Activated CD4-positive, alpha-beta T cell treated with anti-CD3 and anti-CD28 coated beads, Interleukin-10, Interleukin-2, amounts not matched to agents 100 ng/mL and 50 ng/mL, durations not matched to agents 16 hours and 8 hours (primary cell): ENCODE measurements at regions not wholly inside any gene's neighbourhood (a gene's known extent, or its start where the extent isn't known, plus 50 kb on each side); places are given as distances from the start of the nearest gene placed in this dataset.

Experiments
- DNase-seq: peaks from one replicate; pipeline ENCODE4 v3.0.0-alpha.2; 2020

DNA sequence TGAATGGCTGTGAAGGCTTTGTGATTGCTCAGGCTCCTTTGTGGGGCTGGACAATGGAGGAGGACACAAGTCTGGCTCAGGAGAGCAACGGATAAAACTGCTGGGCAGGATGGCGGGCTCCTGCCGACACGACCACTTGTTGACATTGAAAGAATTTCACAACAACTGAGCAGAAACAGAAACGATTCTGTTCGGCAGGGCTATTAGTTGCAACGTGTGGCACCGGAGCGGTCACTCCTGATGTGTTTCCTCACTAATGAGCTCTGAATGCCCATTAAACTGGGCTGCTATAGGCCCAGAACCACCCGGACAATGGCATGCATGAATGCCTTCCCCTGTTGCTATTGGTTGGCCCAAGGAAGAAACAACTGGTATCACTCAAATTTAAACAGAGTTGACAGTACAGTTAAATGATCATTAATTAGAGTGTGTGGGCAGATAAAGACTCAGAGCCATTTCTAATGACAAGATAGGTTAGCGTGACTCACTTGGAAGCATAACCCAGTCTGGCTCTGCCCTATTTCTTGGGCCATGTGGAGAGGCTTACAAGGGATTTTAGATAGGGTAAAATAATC, 142.9 kb downstream of the ASCL1 start:
- DNase-seq, result no peak

DNA sequence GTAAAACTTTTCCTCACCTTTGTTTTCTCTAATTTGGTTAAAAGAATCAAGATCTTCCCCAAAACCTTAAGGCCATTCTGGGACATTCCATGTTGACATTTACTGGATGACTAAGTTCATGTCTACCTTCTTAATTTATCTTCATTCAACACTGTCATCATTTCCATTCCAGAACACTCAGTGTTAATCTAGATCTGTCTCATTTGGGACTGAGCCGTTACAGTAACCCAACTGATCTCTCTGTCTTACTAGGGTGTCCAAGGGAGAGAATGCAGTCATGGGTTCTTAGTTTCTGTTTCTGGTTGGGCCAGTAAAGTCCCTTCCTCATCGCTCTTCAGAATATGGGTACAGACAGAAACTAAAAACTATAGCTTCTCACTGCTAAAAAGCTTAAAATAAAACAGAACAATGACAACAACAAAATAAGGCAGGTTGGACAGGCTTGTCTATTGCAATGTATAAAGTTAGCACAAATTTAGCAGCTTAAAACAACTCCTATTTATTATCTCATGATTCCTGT, 144.8 kb downstream of the ASCL1 start:
- DNase-seq, result peak; percentile 41

DNA sequence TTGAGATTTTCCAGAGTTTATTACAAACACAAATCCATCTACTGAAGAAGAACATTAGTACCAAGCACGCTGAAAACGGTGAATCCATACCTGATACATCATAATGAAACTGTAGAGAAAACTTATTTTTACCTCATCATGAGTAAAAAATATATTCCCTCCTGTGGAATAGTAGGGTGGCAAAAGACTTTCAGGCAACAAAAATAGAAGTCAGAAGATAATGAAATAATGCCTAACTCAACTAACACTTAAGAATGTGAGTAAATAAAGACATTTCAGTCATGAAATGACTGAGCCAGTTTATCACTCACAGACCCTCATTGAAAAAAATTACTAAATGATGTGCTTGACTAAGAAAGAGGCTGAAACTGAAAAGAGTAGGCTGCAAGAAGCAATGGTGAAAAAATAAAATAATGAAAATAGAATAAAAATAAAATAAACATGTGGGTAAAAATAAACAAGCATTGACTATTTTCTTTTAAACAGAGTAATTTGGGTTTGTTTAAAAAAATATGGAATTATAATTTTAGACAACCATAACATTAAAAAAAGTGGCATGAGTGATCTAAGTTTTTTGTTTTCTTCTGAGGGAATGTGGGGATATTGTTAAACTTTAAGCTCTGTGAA, 148.6 kb downstream of the ASCL1 start:
- DNase-seq, result peak; percentile 10

DNA sequence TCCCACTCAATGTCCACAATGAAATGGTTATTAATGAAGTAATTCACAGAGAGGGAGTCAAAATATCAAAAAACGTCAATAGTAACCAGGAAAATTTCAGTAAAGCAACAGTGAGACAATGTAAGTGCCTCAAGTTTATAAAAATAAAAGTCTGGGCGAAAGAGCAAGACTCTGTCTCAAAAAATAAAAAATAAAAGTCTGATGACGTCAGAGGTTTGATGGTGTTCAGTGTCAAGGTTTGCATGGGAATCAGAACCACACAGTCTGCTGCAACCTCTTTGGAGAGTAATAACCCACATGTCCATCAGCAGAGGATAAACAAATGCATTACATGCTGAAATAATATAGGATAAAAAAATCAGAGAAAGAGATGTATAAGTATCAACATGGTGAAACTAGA, 152.4 kb downstream of the ASCL1 start:
- DNase-seq, result no peak

DNA sequence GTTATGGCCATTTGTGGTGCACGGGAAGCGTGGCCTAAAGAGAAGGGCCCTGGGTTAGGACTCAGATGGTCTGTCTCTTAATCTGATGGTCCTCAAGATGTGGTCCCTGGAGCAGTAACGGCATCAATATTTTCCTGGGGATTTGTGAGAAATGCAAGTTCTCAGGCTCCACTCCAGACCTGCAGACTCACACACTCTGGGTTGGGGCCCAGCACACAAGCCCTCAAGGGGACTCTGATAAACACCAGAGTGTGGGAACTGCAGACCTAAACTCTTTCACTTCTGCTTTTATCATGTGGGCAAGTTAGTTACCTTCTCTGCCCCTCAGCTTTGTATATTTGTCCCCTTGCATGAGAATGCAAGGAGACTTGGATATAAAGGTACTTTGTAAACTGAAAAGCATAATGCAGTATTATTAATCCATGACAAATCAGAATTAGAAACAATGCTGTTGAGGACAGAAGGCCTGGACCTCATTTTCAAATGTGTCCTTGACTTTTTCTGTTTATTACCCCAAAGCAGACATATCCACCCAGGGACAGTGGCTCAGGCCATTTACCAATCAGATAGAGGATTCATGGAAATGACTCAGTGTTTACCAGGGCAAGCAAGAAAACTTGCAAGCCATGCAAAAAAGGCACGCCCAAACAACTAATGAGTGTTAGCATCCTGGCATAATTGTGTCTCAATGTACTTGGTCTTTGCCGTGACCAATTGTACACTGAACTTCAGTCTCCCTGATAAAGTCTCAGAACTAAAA, 157.0 kb downstream of the ASCL1 start:
- DNase-seq, result no peak

DNA sequence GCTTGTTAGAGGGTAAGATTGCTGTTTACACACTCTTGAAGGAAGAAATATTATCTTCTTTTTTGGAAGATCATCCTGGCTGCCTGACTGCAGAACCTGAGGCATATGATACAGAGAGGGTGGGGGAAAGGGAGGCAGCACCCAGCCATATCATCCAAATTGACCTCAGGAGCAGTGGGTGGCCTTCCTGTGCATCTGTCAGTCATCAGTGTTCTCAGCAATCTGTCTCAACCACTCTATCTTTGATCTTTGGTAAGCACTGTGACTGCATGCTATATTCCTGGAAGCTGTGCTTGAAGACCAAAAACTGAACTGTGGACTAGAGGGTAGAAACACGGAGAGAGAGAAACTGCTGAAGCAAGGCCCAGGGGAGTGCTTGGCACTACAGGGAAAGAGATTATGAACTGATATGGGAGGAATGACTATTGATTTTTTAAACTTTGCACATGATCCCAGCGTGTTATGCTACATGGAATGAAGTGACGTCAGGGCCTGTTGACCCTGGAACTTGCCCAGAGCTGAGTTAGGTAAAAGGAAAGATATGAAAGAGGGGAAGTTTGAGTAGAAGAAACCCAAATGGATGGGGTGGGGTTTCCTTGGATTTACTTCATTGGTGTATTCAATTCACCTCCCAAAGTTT, 171.5 kb downstream of the ASCL1 start:
- no peak for DNase-seq

DNA sequence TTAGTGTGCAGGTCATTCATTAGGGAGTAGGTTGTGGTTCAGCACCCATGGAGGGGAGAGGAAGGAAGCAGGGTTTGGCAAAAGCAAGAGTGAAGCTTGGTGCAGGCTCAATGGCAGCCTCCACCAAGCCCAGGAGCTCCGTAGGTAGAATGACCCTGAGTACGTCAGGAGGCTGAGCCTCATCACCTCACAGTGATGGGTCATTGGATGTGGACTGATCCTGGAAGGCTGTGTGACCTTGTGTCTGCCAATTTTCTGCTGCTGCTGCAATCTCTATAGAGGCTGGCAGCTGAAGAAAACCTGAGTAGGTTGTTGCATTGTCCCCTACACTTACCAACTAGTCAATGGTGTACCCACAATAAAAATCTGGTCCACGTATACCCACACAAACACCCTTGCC, 173.1 kb downstream of the ASCL1 start:
- no peak for DNase-seq

DNA sequence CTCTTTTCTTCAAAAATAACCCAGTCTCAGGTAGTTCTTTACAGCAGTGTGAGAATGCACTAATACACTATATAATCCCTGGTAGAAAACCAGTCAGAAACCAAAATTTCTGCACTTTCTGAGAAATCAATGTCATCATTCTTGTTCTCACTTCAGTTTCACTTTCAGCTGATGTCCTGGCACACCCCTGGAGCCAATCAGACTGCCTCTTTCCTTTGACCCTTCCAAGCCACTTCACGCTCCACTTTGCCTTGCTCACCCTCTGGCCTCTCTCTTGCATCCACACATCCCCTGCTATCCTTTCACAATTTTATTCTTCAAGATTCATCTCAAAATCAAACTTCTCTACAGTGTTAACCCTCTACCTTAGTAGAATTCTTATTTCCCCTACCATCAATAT, 181.1 kb downstream of the ASCL1 start:
- no peak for DNase-seq

DNA sequence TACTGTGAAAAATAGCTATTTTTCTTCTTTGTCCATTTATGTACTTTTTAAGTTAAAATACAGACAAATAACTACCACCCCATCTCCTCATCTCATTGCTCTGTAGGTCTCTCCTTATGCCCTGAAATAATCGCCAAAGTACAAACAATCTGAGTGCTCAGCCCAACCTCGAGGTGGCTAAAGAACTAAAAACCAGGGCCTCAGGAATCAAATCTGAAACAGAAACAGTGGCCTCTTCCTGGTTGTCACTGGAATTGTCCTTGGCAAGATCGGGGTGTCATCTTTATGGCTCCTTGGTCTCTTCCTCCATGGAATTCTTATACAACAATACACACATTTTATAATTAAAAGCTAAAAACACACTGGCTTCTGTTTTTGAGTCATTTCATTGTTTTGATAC, 182.4 kb downstream of the ASCL1 start:
- no peak for DNase-seq

DNA sequence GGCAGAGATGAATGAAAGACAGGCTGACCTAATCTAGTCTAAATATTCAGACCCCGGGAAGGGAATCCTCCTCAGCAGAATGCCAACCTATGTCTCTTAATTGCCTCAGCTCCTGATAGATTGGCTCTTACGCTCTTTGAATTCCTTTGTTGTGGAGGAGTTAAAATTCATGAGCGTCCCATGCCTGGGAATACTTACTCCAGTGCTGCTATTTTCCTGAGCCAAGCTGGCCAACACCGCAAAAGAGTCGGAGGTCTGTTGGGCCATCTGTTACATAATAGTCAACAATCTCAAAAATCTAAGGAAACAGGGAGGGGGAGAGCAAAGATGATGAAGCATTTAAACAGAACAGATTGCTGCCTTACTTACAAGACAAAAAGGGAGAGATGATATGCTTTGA, 182.8 kb downstream of the ASCL1 start:
- no peak for DNase-seq

DNA sequence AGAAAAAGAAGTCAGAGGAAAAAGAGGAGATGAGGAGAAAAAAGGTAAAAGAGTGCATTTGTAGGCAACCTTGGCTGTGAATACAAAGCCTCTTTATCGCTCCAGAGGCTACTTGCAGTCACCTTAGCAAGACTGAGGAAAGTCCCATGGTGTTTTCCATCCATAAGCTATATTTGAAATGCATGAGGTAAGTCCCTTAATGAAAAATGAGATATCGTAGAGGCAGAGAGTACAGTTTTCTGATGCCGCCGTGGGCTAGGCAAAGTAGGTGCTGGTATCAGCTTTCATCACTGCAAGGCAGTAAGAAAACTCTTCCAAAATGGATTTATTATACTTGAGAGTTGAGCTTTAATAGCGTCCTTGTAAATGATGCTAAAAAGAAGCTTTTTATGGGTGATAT, 186.8 kb downstream of the ASCL1 start:
- DNase-seq, result no peak

DNA sequence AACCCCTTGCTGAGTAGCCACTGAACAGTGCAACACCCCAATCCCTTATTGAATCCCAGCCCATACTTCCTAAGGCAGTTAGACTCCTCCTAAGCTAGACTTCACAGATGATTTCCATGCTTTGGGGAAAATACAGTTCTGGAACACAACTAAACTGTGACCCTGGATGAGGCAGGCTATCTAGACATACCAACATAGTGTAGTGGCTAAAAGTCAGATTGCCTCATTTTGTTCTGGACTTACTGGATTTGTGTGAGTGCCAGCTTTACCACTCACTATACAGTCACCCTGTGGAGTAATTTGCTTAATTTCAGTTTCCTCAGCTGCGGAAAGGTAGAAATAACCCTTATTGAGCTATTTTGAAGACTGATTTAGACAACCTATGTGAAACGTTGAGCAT, 203.1 kb downstream of the ASCL1 start:
- no peak for DNase-seq

DNA sequence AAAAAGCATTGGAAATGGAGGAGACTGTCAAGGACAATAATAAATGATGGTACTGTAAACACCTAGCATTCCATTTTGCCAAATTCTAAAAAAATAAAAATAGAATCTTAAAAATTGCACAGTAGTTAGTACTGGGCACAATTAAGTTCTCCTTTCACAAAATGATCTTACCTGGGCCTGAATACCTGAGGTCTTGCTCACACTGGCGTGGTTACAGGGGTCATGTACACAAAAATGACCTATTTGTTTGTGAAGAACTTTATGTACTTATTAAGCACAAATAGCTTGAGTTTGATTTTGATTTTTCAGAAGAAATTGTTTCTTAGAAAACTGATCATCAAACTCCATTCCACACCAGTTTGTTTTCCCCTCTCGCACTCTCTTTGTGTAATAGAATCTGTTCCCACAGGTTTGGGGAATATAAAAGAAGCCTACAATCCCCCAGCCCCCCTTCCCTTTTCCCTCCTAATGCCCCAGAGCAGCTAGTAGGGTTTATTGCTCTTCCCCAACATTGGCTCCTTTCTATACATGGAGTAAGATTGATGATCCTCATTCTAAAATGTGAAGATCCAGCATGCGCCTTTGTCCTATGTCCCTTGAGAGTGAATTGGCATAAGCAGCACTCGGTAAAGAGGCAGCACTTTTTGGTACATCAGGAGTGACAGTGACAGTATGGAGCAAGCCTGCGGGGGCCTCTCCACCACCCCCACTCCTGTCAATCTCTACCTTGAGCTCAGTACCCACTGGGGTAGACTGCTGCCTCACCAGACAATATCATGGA, 204.3 kb downstream of the ASCL1 start:
- no peak for DNase-seq

DNA sequence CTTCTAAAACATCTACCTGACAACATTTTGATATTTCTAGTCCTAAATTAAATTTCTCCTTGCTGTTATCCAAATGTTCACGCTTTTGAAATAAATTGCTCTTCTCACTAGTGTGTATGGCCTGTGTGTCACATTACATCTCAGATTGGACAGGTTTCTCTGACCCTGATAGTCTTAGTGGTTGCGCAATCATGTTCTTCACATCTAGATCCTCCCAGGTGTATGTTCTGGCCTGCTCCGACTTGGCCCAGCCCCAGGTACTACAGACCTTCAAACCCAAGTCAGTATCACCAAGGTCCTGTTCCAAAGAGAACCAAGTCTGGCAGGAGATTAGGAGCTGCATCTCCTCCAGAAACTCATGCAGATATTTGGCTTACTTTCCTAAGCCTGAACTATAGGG, 209.5 kb downstream of the ASCL1 start:
- DNase-seq, result no peak

DNA sequence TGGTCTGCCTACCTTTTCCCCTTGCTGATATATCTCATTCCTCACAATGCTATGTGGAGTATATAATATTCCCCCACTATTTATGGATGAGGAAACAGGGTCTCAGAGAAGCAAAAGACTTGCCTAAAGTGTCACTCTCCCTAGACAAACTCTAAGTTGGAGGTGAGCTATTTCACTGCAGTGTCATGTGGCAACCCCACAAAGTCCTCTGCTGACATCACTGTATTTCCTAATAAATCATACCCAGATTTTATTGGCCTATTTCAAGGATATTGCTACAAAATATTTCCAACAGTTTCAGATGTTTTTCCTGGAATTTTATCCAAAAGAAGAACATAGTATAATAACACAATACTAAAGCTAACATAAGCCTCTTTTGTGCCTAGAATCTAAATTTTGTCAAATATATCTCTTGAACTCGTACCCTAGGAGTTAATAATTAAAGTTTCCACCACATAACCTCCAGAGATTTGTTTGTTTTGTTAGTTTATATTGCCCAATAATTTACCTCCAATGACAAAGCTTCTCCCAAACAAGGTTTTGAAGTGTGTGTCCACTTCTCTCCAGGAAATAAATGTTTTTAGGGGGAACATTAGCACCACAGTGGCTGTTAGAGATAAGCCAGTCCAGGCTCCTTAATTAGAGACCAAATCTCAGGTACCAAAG, 215.1 kb downstream of the ASCL1 start:
- no peak for DNase-seq

DNA sequence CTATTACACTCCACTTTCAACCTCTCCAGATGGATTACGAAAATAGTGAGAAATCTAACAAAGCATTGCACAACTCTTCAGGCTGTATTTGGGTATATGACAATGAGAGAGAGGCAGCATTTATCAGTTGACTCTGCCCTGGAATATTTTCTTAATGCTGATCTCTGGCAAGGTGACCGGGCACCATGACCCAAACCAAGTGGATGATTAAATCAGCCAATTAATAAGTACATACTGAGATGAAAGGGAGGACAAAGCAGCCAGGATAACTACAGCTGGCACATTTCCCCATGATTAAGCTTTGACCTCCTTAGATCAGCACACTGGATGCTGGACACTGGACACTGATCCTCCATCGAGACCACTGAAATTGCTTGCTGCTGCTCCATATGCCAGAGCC, 218.2 kb downstream of the ASCL1 start:
- no peak for DNase-seq

DNA sequence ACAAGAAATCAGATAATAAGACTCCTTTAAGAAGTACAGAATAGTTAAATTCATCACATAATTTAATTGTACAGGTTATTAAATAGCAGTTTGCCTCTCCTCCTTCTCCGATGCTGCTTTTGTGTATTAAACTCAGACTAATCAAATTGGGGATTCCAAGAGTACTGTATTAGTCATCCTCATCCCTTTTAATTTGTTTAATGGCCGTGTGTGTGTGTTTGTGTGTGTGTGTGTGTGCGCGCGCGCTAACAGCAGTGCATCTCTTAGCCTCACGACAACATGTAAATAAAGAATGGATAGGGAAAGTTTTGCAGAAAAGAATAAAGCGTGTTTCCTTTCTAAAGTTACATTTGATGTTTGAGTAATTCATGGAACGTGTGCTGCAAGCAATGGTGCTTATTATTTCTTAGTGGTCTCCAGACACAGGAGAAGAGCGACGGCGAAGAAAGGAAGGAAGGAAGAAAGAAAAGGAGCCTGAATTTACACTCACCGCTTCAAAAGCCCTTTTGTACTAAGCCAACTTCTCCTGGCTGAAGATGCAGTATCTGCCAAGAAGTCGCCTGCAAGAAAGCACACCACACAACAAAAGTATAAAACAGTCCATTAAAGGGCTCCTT, 220.3 kb downstream of the ASCL1 start:
- DNase-seq, result no peak

DNA sequence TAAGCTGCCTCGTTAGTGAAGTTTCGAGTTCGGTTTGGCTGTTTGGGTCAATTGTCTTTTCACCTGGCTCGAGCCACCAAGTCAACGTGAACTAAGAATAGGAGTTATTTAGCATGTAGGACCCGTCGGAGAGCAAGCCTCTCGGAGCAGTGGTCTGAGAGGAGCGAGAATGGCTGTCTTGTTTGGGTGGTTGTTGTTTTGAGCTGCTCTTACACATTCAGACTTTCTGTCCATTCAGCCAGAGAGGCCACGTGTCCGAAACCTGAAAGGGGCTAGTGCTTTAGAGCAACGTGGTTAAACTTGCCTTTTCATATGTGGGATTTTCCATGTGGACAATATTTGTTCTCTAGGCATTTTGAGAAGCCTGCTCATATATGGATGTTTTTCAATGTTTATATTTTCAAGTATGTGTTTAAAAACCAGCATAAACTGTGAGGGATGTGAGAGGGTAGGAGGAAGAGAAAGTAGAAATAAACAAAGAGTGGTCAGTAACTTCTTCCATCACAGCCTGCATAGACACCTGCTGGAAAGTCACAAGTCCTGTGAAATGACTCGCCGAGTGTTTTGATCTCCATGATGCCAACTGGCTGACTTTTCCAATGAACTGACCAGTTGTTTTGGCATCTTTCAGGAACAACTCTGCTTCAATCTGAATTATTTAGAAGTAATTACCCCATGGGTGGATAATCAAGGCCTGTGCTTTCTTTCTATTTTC, 221.0 kb downstream of the ASCL1 start:
- no peak for DNase-seq

DNA sequence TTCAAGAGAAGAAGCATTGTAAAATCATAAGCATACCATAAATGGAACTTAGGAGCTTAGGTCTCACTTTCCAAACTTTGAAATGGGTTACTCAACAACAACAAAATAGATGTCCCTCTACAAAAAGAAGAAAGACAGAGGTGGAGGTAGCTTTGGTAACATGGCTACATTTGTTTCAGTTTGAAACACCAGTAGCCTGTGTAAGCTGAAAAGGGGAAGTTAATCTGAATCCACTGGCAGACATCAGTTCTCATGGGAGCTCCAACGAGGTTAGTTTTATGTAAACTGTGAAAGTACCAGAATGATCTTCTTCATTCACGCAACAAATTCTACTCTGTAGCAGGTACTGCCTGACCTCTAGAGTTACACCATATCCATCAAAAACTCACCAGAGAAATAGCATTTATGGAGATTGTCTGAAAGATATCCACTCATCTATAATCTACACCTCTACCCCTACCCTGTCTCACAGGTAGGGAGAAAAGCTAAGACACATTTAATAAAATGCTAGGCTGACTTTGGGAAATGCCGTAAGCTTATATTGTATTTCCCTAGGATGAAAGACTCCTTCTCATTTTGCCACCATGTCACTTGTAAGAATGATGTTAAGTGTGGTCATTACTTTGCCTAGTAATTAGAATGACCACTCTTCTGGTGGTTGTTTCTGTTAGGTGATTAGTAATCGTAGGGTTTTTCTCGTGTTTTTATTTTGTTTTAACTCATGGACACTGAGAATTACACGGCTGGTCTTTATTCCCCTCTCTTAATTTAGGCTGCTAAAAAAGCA, 224.1 kb downstream of the ASCL1 start:
- DNase-seq, result no peak

DNA sequence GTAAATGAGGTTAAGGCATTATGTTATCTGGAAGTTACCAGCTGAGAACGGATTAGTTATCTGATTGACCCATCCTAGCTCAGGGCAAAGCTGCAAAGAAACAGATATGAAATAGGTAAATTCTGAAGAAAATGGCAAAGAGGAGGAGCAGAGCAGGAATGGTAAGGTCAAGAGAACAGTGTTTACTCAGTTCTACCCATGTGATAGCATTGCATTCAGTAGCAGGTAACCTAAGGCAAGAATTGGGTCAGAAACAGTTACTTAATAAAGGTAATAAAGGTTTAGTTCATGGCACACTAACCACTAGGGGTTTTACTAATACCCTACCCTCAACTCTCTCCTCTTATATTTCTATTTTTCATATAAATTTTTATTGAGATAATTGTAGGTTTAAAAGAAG, 224.8 kb downstream of the ASCL1 start:
- no peak for DNase-seq
